IMR-90 (cell line): ENCODE measurements at regions not wholly inside any gene's neighbourhood (a gene's known extent, or its start where the extent isn't known, plus 50 kb on each side); places are given as distances from the start of the nearest gene placed in this dataset.

Experiments
- ATAC-seq: fragments of 200-7000 bp; cut with Tn5 transposase; 2 replicates; pipeline ENCODE4 v1.9.1; 2020; ENCODE audit warnings: low read depth, mild to moderate bottlenecking, moderate library complexity
- BruUV-seq: library from RNA; stranded (reverse); fragments of 400-500 nt; replicated peaks from 2 replicates; lab custom pipeline; 2021; lab: Mats Ljungman, UMichigan
- CTCF ChIA-PET: fragments of 300-600 bp; formaldehyde crosslinking; extraction: SDS; loops from one replicate; lab custom pipeline; 2021; ENCODE audit warnings: antibody characterized with exemption; lab: Yijun Ruan, JAX
- POLR2A ChIA-PET: fragments of 300-600 bp; sonication (Branson Sonifier 250); formaldehyde crosslinking; loops from one replicate; lab custom pipeline; 2022; ENCODE audit warnings: antibody characterized with exemption; ENCODE audit not compliant: unreplicated experiment; lab: Charles Lee
- DNase-seq: peaks from one replicate; pipeline ENCODE4 v3.0.0; 2013
- H2AFZ ChIP-seq: replicated peaks from 2 replicates; pipeline ENCODE3; 2013; ENCODE audit warnings: low read length, mild to moderate bottlenecking; ENCODE audit not compliant: poor library complexity
- H2AK5ac ChIP-seq: 2 replicates; pipeline ENCODE4 v1.6.1; 2013; ENCODE audit warnings: low read depth, low read length, inconsistent platforms
- H2AK9ac ChIP-seq: replicated peaks from 2 replicates; pipeline ENCODE3; 2013; ENCODE audit warnings: mild to moderate bottlenecking, low read depth, low read length, moderate library complexity; ENCODE audit not compliant: poor library complexity
- H2BK120ac ChIP-seq: 2 replicates; pipeline ENCODE4 v1.6.1; 2013; ENCODE audit warnings: low read depth, low read length, inconsistent platforms
- H2BK15ac ChIP-seq: 3 replicates; pipeline ENCODE4 v1.6.1; 2013; ENCODE audit warnings: low read depth, low read length, inconsistent platforms
- H2BK20ac ChIP-seq: 2 replicates; pipeline ENCODE4 v1.6.1; 2013; ENCODE audit warnings: low read depth, mild to moderate bottlenecking, inconsistent platforms, low read length, moderate library complexity
- H2BK5ac ChIP-seq: 2 replicates; pipeline ENCODE4 v1.6.1; 2013; ENCODE audit warnings: mild to moderate bottlenecking, low read depth, low read length, inconsistent platforms; ENCODE audit not compliant: poor library complexity, severe bottlenecking
- H3K14ac ChIP-seq: replicated peaks from 2 replicates; pipeline ENCODE4 v1.6.1; 2013; ENCODE audit warnings: low read depth, low read length, inconsistent platforms
- H3K18ac ChIP-seq: 2 replicates; pipeline ENCODE4 v1.6.1; 2013; ENCODE audit warnings: low read depth, low read length, control low read depth
- H3K23ac ChIP-seq: 2 replicates; pipeline ENCODE4 v1.6.1; 2013; ENCODE audit warnings: low read depth, low read length, inconsistent platforms
- H3K27ac ChIP-seq: 2 replicates; pipeline ENCODE4 v1.5.1; 2013; ENCODE audit warnings: mild to moderate bottlenecking, control low read depth, low read length; ENCODE audit not compliant: insufficient read depth
- H3K27me3 ChIP-seq: 2 replicates; pipeline ENCODE4 v1.6.1; 2013; ENCODE audit warnings: low read length; ENCODE audit not compliant: control insufficient read depth, insufficient read depth
- H3K36me3 ChIP-seq: 2 replicates; pipeline ENCODE4 v1.6.1; 2013; ENCODE audit warnings: low read length, mixed read lengths; ENCODE audit not compliant: control insufficient read depth, insufficient read depth
- H3K4ac ChIP-seq: 2 replicates; pipeline ENCODE4 v1.6.1; 2013; ENCODE audit warnings: low read depth, low read length, inconsistent platforms
- H3K4me1 ChIP-seq: 2 replicates; pipeline ENCODE4 v1.6.1; 2013; ENCODE audit warnings: low read length, mixed read lengths; ENCODE audit not compliant: control insufficient read depth, insufficient read depth
- H3K4me2 ChIP-seq: 2 replicates; pipeline ENCODE4 v1.6.1; 2013; ENCODE audit warnings: low read depth, mild to moderate bottlenecking, control low read depth, low read length, moderate library complexity
- H3K4me3 ChIP-seq: 2 replicates; pipeline ENCODE4 v1.5.1; 2013; ENCODE audit warnings: low read depth, mild to moderate bottlenecking, control low read depth, low read length, moderate library complexity; ENCODE audit not compliant: insufficient read depth
- H3K56ac ChIP-seq: 2 replicates; pipeline ENCODE4 v1.6.1; 2013; ENCODE audit warnings: low read length, inconsistent platforms; ENCODE audit not compliant: insufficient read depth; ENCODE audit errors: extremely low read depth
- H3K79me1 ChIP-seq, 2 experiments: 2 replicates each; pipeline ENCODE4 v1.6.1; 2013; ENCODE audit warnings: low read length in 2 of 2, inconsistent platforms in 1 of 2, low read depth in 1 of 2
- H3K9ac ChIP-seq: 2 replicates; pipeline ENCODE4 v1.6.1; 2013; ENCODE audit warnings: low read depth, low read length, control low read depth
- H3K9me1 ChIP-seq: 2 replicates; pipeline ENCODE4 v1.6.1; 2013; ENCODE audit warnings: low read length, inconsistent platforms; ENCODE audit not compliant: insufficient read depth
- H3K9me3 ChIP-seq: 2 replicates; pipeline ENCODE4 v1.6.1; 2013; ENCODE audit warnings: low read length; ENCODE audit not compliant: control insufficient read depth, insufficient read depth
- H4K20me1 ChIP-seq: 2 replicates; pipeline ENCODE4 v1.6.1; 2013; ENCODE audit warnings: low read length, inconsistent platforms; ENCODE audit not compliant: insufficient read depth
- H4K5ac ChIP-seq: 2 replicates; pipeline ENCODE4 v1.6.1; 2013; ENCODE audit warnings: mild to moderate bottlenecking, low read depth, low read length, control low read depth
- H4K8ac ChIP-seq, 2 experiments: 2 replicates each; pipeline ENCODE4 v1.6.1; 2013; ENCODE audit warnings: low read depth in 2 of 2, low read length in 2 of 2, control low read depth in 1 of 2, inconsistent platforms in 1 of 2
- H4K91ac ChIP-seq: 2 replicates; pipeline ENCODE4 v1.6.1; 2013; ENCODE audit warnings: low read depth, low read length, inconsistent platforms; ENCODE audit not compliant: insufficient read depth
- CEBPB ChIP-seq: IDR thresholded peaks from 2 replicates; pipeline ENCODE4 v1.6.1; 2012; ENCODE audit warnings: low read depth, low read length, improper control_type of control experiment
- CHD1 ChIP-seq: IDR thresholded peaks from 2 replicates; pipeline ENCODE4 v1.6.1; 2012; ENCODE audit warnings: low read depth, low read length, improper control_type of control experiment
- MAFK ChIP-seq: IDR thresholded peaks from 2 replicates; pipeline ENCODE4 v1.6.1; 2012; ENCODE audit warnings: low read depth, low read length, improper control_type of control experiment
- MXI1 ChIP-seq: IDR thresholded peaks from 2 replicates; pipeline ENCODE4 v1.6.1; 2012; ENCODE audit warnings: low read depth, mild to moderate bottlenecking, low read length, moderate library complexity, borderline replicate concordance
- POLR2A ChIP-seq: IDR thresholded peaks from 2 replicates; pipeline ENCODE4 v1.6.1; 2012; ENCODE audit warnings: mild to moderate bottlenecking, low read depth, low read length
- RAD21 ChIP-seq: IDR thresholded peaks from 2 replicates; pipeline ENCODE4 v1.6.1; 2012; ENCODE audit warnings: low read length, improper control_type of control experiment
- RCOR1 ChIP-seq: IDR thresholded peaks from 2 replicates; pipeline ENCODE4 v1.6.1; 2012; ENCODE audit warnings: mild to moderate bottlenecking, low read length, improper control_type of control experiment; ENCODE audit not compliant: insufficient replicate concordance
- USF2 ChIP-seq: fragments of 150-350 bp; IDR thresholded peaks from 2 replicates; pipeline ENCODE4 v1.6.1; 2017; ENCODE audit warnings: mild to moderate bottlenecking, antibody characterized with exemption, low read length, low read depth
- WGBS, 2 experiments: methylation state at CpG; one replicate each; pipeline versions ENCODE4 v1.1.5 to v1.1.7; 2013; ENCODE audit warnings: missing lambda C conversion rate in 2 of 2; ENCODE audit not compliant: insufficient read length in 1 of 2; ENCODE audit errors: extremely low coverage in 2 of 2; 5-methylcytosine and 5-hydroxymethylcytosine counted together
- dilution Hi-C: fragments of 300-500 bp; cut with HindIII; formaldehyde crosslinking; loops from one replicate; pipeline ENCODE4 v1.14.3; 2018; ENCODE audit warnings: low sequenced_read_pairs; ENCODE audit not compliant: unreplicated experiment
- in situ Hi-C: fragments of 300-500 bp; cut with MboI; formaldehyde crosslinking; loops from 3 replicates; pipeline ENCODE4 v1.14.3; 2019; ENCODE audit warnings: low sequenced_read_pairs, inconsistent platforms, mixed read lengths
- intact Hi-C: fragments of 100-400 bp; cut with micrococcal nuclease; formaldehyde crosslinking; loops from 2 replicates; pipeline ENCODE4 v1.10.0; 2022
- TF ChIP-seq, protein P1 (sequence below): fragments of 150-350 bp; IDR thresholded peaks from 2 replicates; pipeline ENCODE4 v1.6.1; 2016; ENCODE audit warnings: low read depth, mild to moderate bottlenecking, low read length, moderate library complexity, borderline replicate concordance

DNA sequence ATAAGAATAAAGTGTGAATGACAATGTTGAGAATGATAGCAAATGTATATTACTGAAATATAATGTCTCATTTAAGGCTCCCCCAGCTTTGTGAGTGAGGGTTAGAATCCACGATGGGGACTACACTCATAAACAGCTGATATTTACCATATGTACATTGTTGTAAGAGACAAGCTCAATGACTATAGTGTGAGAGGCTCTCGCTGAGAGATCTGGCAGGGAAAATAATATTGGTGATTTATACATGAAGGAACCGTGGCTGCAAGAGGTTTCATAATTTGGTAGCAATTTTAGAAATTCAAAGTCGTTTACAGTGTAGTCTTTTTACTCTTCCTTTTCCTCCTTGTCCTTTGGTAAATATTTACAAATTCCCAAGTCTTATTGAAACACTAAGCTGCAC, 342.2 kb upstream of the AKR1E2 start:
- H3K79me1 ChIP-seq: no peaks in the 10 kb centered on the region
- H2BK120ac ChIP-seq: no peak overlapping the region
- H2AK9ac ChIP-seq: no peak overlapping the region
- H3K4me2 ChIP-seq: no peak overlapping the region
- H3K9me3 ChIP-seq: no peaks in the 10 kb centered on the region
- H3K14ac ChIP-seq: 0 out of 2 replicates have a peak overlapping the region, but pooled peaks have one; percentile 58
- intact Hi-C loops: no loop called here
- no peak overlapping the region for H4K91ac ChIP-seq
- H3K4me1 ChIP-seq: no peaks in the 10 kb centered on the region
- H2AFZ ChIP-seq: no peak overlapping the region
- no peak overlapping the region for H2BK15ac ChIP-seq
- no peak overlapping the region for H2AK5ac ChIP-seq
- no peak overlapping the region for H3K27ac ChIP-seq
- dilution Hi-C loops: no loop called here
- ChIA-PET CTCF (no interaction called here), POLR2A (no interaction called here)
- H3K56ac ChIP-seq: no peak overlapping the region
- H4K8ac ChIP-seq: no peak overlapping the region
- no peak overlapping the region for H3K9ac ChIP-seq
- no peak overlapping the region for H2BK20ac ChIP-seq
- no peak overlapping the region for H3K4me3 ChIP-seq
- no peak overlapping the region for H3K18ac ChIP-seq
- in situ Hi-C loops: no loop called here
- no peak for DNase-seq
- no peak for ATAC-seq
- TF ChIP-seq USF2: no peak
- TF ChIP-seq RAD21: no peak
- no peak for TF ChIP-seq POLR2A
- no peak for TF ChIP-seq MXI1
- TF ChIP-seq RCOR1: no peak
- TF ChIP-seq CHD1: no peak
- no peak for TF ChIP-seq MAFK
- TF ChIP-seq, protein P1, sequence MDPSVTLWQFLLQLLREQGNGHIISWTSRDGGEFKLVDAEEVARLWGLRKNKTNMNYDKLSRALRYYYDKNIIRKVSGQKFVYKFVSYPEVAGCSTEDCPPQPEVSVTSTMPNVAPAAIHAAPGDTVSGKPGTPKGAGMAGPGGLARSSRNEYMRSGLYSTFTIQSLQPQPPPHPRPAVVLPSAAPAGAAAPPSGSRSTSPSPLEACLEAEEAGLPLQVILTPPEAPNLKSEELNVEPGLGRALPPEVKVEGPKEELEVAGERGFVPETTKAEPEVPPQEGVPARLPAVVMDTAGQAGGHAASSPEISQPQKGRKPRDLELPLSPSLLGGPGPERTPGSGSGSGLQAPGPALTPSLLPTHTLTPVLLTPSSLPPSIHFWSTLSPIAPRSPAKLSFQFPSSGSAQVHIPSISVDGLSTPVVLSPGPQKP: no peak
- no peak for TF ChIP-seq CEBPB
- no peak overlapping the region for H2BK5ac ChIP-seq
- no peak overlapping the region; the same call in 1 of the 2 replicates for H3K23ac ChIP-seq
- H4K20me1 ChIP-seq: no peaks in the 10 kb centered on the region
- no peaks in the 10 kb centered on the region for H3K36me3 ChIP-seq
- no TSS peak for BruUV-seq
- no CpG with 5 or more reads among the region's 4 CpGs for WGBS, 2 experiments
- H3K4ac ChIP-seq: no peak overlapping the region
- no peak overlapping the region for H4K5ac ChIP-seq
- H3K9me1 ChIP-seq: no peaks in the 10 kb centered on the region
- H3K27me3 ChIP-seq: no peaks in the 10 kb centered on the region
